Calu3 (cell line): ENCODE measurements at regions not wholly inside any gene's neighbourhood (a gene's known extent, or its start where the extent isn't known, plus 50 kb on each side); places are given as distances from the start of the nearest gene placed in this dataset.

Source experiments
- BruUV-seq: library from RNA; stranded (reverse); fragments of 400-500 nt; replicated peaks from 2 replicates; lab custom pipeline; 2021; lab: Mats Ljungman, UMichigan
- CTCF ChIA-PET: fragments of 300-600 bp; sonication (Branson Sonifier 250); formaldehyde crosslinking; loops from one replicate; lab custom pipeline; 2022; ENCODE audit warnings: antibody characterized with exemption; lab: Charles Lee
- DNase-seq: peaks from one replicate; pipeline ENCODE4 v3.0.0; 2022
- H3K27ac Mint-ChIP-seq: one replicate; pipeline ENCODE4 v1.8.0; 2022; ENCODE audit warnings: mixed read lengths; ENCODE audit not compliant: unreplicated experiment
- H3K27me3 Mint-ChIP-seq: one replicate; pipeline ENCODE4 v1.8.0; 2022; ENCODE audit warnings: mixed read lengths; ENCODE audit not compliant: unreplicated experiment
- H3K36me3 Mint-ChIP-seq: one replicate; pipeline ENCODE4 v1.8.0; 2022; ENCODE audit warnings: mild to moderate bottlenecking, moderate library complexity, mixed read lengths; ENCODE audit not compliant: insufficient read depth, unreplicated experiment
- H3K4me1 Mint-ChIP-seq: one replicate; pipeline ENCODE4 v1.8.0; 2022; ENCODE audit warnings: mild to moderate bottlenecking, low read depth, mixed read lengths; ENCODE audit not compliant: unreplicated experiment
- H3K4me3 Mint-ChIP-seq: one replicate; pipeline ENCODE4 v1.8.0; 2022; ENCODE audit warnings: mild to moderate bottlenecking, low read depth, moderate library complexity, mixed read lengths; ENCODE audit not compliant: unreplicated experiment
- H3K9me3 Mint-ChIP-seq: one replicate; pipeline ENCODE4 v1.8.0; 2022; ENCODE audit warnings: low read depth, mixed read lengths; ENCODE audit not compliant: unreplicated experiment
- CTCF ChIP-seq: fragments of 200-600 bp; IDR thresholded peaks from one replicate; pipeline ENCODE4 v1.8.0; 2022; ENCODE audit warnings: antibody characterized with exemption; ENCODE audit not compliant: unreplicated experiment
- intact Hi-C: fragments of 100-400 bp; cut with micrococcal nuclease; formaldehyde crosslinking; loops from one replicate; pipeline ENCODE4 v1.10.0; 2022; ENCODE audit not compliant: unreplicated experiment

- no peak for DNase-seq
- no peak overlapping the region for H3K27ac Mint-ChIP-seq
- peaks cover 10% of the 10 kb centered on the region for H3K4me1 Mint-ChIP-seq
- H3K9me3 Mint-ChIP-seq, result no peaks in the 10 kb centered on the region
- intact Hi-C loops, result no loop called here
- H3K27me3 Mint-ChIP-seq, result no peaks in the 10 kb centered on the region
- no peaks in the 10 kb centered on the region for H3K36me3 Mint-ChIP-seq
- no peak for TF ChIP-seq CTCF
- H3K4me3 Mint-ChIP-seq, result no peak overlapping the region
- CTCF ChIA-PET, result no interaction called here
- no TSS peak for BruUV-seq
Observed at GRCh38 chr4:100079264-100079663, 111.0 kb downstream of the DDIT4L start.

- Mint-ChIP-seq H3K36me3 (no peaks in the 10 kb centered on the region), H3K27ac (no peak overlapping the region), H3K27me3 (no peaks in the 10 kb centered on the region), H3K4me1 (peaks cover 9% of the 10 kb centered on the region), H3K4me3 (no peak overlapping the region), H3K9me3 (no peaks in the 10 kb centered on the region)
- no peak for DNase-seq
- no TSS peak for BruUV-seq
- no peak for TF ChIP-seq CTCF
- CTCF ChIA-PET, result no interaction called here
- intact Hi-C loops, result no loop called here
Observed at GRCh38 chr4:100076753-100077152, 113.5 kb downstream of the DDIT4L start.

- BruUV-seq, result no TSS peak
- no peaks in the 10 kb centered on the region for H3K9me3 Mint-ChIP-seq
- H3K4me1 Mint-ChIP-seq, result no peaks in the 10 kb centered on the region
- no peaks in the 10 kb centered on the region for H3K27me3 Mint-ChIP-seq
- no peaks in the 10 kb centered on the region for H3K36me3 Mint-ChIP-seq
- H3K27ac Mint-ChIP-seq, result no peak overlapping the region
- H3K4me3 Mint-ChIP-seq, result no peak overlapping the region
- no peak for TF ChIP-seq CTCF
- CTCF ChIA-PET, result no interaction called here
- intact Hi-C loops, result no loop called here
- DNase-seq, result no peak
Observed at GRCh38 chr4:100075486-100076270, 114.6 kb downstream of the DDIT4L start.

- Mint-ChIP-seq H3K4me1 (no peaks in the 10 kb centered on the region), H3K27me3 (no peaks in the 10 kb centered on the region), H3K36me3 (no peaks in the 10 kb centered on the region), H3K9me3 (no peaks in the 10 kb centered on the region), H3K27ac (no peak overlapping the region), H3K4me3 (no peak overlapping the region)
- intact Hi-C loops, result no loop called here
- no TSS peak for BruUV-seq
- CTCF ChIA-PET, result no interaction called here
- TF ChIP-seq CTCF, result no peak
- no peak for DNase-seq
Observed at GRCh38 chr4:100075056-100075455, 115.2 kb downstream of the DDIT4L start.
